HCT116 (cell line): ENCODE measurements at regions not wholly inside any gene's neighbourhood (a gene's known extent, or its start where the extent isn't known, plus 50 kb on each side); places are given as distances from the start of the nearest gene placed in this dataset.

Experiments
- ATAC-seq: fragments of 200-7000 bp; cut with Tn5 transposase; 2 replicates; pipeline ENCODE4 v1.9.1; 2020; ENCODE audit warnings: mild to moderate bottlenecking, moderate library complexity
- BruUV-seq: library from RNA; stranded (reverse); fragments of 400-500 nt; replicated peaks from 2 replicates; lab custom pipeline; 2021; lab: Mats Ljungman, UMichigan
- CTCF ChIA-PET: fragments of 300-600 bp; sonication (Branson Sonifier 250); formaldehyde crosslinking; loops from one replicate; lab custom pipeline; 2021; ENCODE audit warnings: antibody characterized with exemption; lab: Charles Lee
- POLR2A ChIA-PET: fragments of 300-600, 350-600 bp; sonication (Branson Sonifier 250); formaldehyde crosslinking; loops from one replicate; lab custom pipeline; 2021; ENCODE audit warnings: antibody characterized with exemption; lab: Charles Lee
- RAD21 ChIA-PET, 2 experiments: fragments of 300-600 bp; sonication (Branson Sonifier 250); formaldehyde crosslinking; loops; one replicate each; lab custom pipeline; 2023; ENCODE audit warnings: low total read pairs in 2 of 2; ENCODE audit not compliant: uncharacterized antibody in 2 of 2, unreplicated experiment in 2 of 2, low non-redundant PET in 1 of 2; lab: Charles Lee
- DNase-seq: peaks from one replicate; pipeline ENCODE4 v3.0.0-alpha.2; 2010; ENCODE audit warnings: low read depth, low spot score
- H2AFZ ChIP-seq: fragments of 200-600 bp; shearing (Covaris generic), sonication (generic); 2 replicates; pipeline ENCODE4 v1.6.1; 2017; ENCODE audit warnings: low read depth, mixed run types, mixed read lengths, antibody characterized with exemption, low read length; ENCODE audit not compliant: poor library complexity, severe bottlenecking
- H3K27ac ChIP-seq: 2 replicates; pipeline ENCODE4 v1.5.1; 2012; ENCODE audit warnings: low read depth, low read length
- H3K27me3 ChIP-seq: fragments of 200-600 bp; sonication (generic); 2 replicates; pipeline ENCODE4 v1.6.1; 2016; ENCODE audit warnings: mixed run types, low read length, mixed read lengths; ENCODE audit not compliant: insufficient read depth
- H3K36me3 ChIP-seq, 2 experiments: fragments of 200-500 bp in 1 of 2; fragments of 200-600 bp in 1 of 2; sonication (Bioruptor generic) in 1 of 2; sonication (generic) in 1 of 2; 2 replicates each; pipeline versions ENCODE4 v1.5.1 to v1.6.1; 2014 to 2016; ENCODE audit warnings: low read length in 2 of 2, inconsistent platforms in 1 of 2, mixed read lengths in 1 of 2, mixed run types in 1 of 2; ENCODE audit not compliant: insufficient read depth in 2 of 2, control insufficient read depth in 1 of 2
- H3K4me1 ChIP-seq, 2 experiments: fragments of 200-600 bp in 1 of 2; sonication (generic) in 1 of 2; 2 replicates each; pipeline versions ENCODE4 v1.5.1 to v1.6.1; 2012 to 2017; ENCODE audit warnings: low read length in 2 of 2, inconsistent platforms in 1 of 2, mild to moderate bottlenecking in 1 of 2, mixed read lengths in 1 of 2, mixed run types in 1 of 2, moderate library complexity in 1 of 2; ENCODE audit not compliant: insufficient read depth in 2 of 2, control insufficient read depth in 1 of 2
- H3K4me2 ChIP-seq: fragments of 200-600 bp; sonication (generic); 2 replicates; pipeline ENCODE4 v1.6.1; 2017; ENCODE audit warnings: mixed run types, low read length, mixed read lengths
- H3K4me3 ChIP-seq, 2 experiments: fragments of 200-600 bp in 1 of 2; sonication (generic) in 1 of 2; replicated peaks in 1 of 2; 2 replicates each; pipeline ENCODE4 v1.5.1; 2011 to 2016; ENCODE audit warnings: low read length in 2 of 2, control low read depth in 1 of 2, low read depth in 1 of 2, mild to moderate bottlenecking in 1 of 2, mixed read lengths in 1 of 2, mixed run types in 1 of 2
- H3K79me2 ChIP-seq: fragments of 200-600 bp; sonication (generic); 2 replicates; pipeline ENCODE4 v1.6.1; 2017; ENCODE audit warnings: mild to moderate bottlenecking, mixed run types, low read length, moderate library complexity, mixed read lengths; ENCODE audit not compliant: insufficient read depth
- H3K9ac ChIP-seq: fragments of 200-600 bp; sonication (generic); 2 replicates; pipeline ENCODE4 v1.6.1; 2016; ENCODE audit warnings: low read length, mixed read lengths
- H3K9me2 ChIP-seq: fragments of 200-600 bp; sonication (generic), shearing (Covaris generic); 2 replicates; pipeline ENCODE4 v1.6.1; 2017; ENCODE audit warnings: mixed run types, mild to moderate bottlenecking, moderate library complexity; ENCODE audit not compliant: insufficient read depth
- H3K9me3 ChIP-seq, 2 experiments: fragments of 200-500 bp in 1 of 2; fragments of 200-600 bp in 1 of 2; sonication (Bioruptor generic) in 1 of 2; sonication (generic) in 1 of 2; 2 replicates each; pipeline ENCODE4 v1.6.1; 2014 to 2017; ENCODE audit warnings: low read length in 2 of 2, mixed read lengths in 2 of 2, inconsistent platforms in 1 of 2, low read depth in 1 of 2, mild to moderate bottlenecking in 1 of 2, mixed run types in 1 of 2, moderate library complexity in 1 of 2; ENCODE audit not compliant: control insufficient read depth in 1 of 2, insufficient read depth in 1 of 2
- H4K20me1 ChIP-seq: fragments of 200-600 bp; sonication (generic), shearing (Covaris generic); 2 replicates; pipeline ENCODE4 v1.6.1; 2017; ENCODE audit warnings: mixed run types, mild to moderate bottlenecking, moderate library complexity; ENCODE audit not compliant: insufficient read depth
- CBX3 ChIP-seq: IDR thresholded peaks from 2 replicates; pipeline ENCODE4 v1.6.1; 2012; ENCODE audit warnings: low read depth
- ELF1 ChIP-seq: IDR thresholded peaks from 2 replicates; pipeline ENCODE4 v1.6.1; 2012; ENCODE audit warnings: low read depth, borderline replicate concordance
- EZH2 ChIP-seq: fragments of 200-600 bp; sonication (generic); IDR thresholded peaks from 2 replicates; pipeline ENCODE4 v1.6.1; 2017; ENCODE audit warnings: antibody characterized with exemption, mixed run types
- EZH2phosphoT487 ChIP-seq: fragments of 200-600 bp; IDR thresholded peaks from 2 replicates; pipeline ENCODE4 v1.6.1; 2018; ENCODE audit warnings: antibody characterized with exemption, borderline replicate concordance
- FOSL1 ChIP-seq: IDR thresholded peaks from 2 replicates; pipeline ENCODE4 v1.6.1; 2012; ENCODE audit warnings: low read depth
- JUND ChIP-seq: IDR thresholded peaks from 2 replicates; pipeline ENCODE4 v1.6.1; 2012
- MAX ChIP-seq: IDR thresholded peaks from 2 replicates; pipeline ENCODE4 v1.6.1; 2012
- POLR2A ChIP-seq: IDR thresholded peaks from 2 replicates; pipeline ENCODE4 v1.7.0; 2011; ENCODE audit warnings: borderline replicate concordance; ENCODE audit not compliant: insufficient read depth, insufficient read length; ENCODE audit errors: extremely low read depth
- RAD21 ChIP-seq: IDR thresholded peaks from 2 replicates; pipeline ENCODE4 v1.6.1; 2012; ENCODE audit warnings: low read depth, mild to moderate bottlenecking
- SIN3A ChIP-seq: IDR thresholded peaks from 2 replicates; pipeline ENCODE4 v1.6.1; 2012; ENCODE audit warnings: low read depth
- SRF ChIP-seq: IDR thresholded peaks from 2 replicates; pipeline ENCODE4 v1.6.1; 2012; ENCODE audit warnings: low read depth
- ZBTB33 ChIP-seq: IDR thresholded peaks from 2 replicates; pipeline ENCODE4 v1.6.1; 2011; ENCODE audit warnings: mild to moderate bottlenecking, low read length, moderate library complexity; ENCODE audit not compliant: insufficient replicate concordance; ENCODE audit errors: extremely low read depth
- ZNF274 ChIP-seq: fragments of 200-500 bp; sonication (Bioruptor generic); IDR thresholded peaks from 2 replicates; pipeline ENCODE4 v1.6.1; 2014; ENCODE audit warnings: mild to moderate bottlenecking, low read depth, low read length, inconsistent platforms
- intact Hi-C: fragments of 100-400 bp; cut with micrococcal nuclease; formaldehyde crosslinking; loops from 2 replicates; pipeline ENCODE4 v1.10.0; 2022

- CTCF ChIA-PET, result no interaction called here
These were observed 564.9 kb upstream of the CITED2 start for GRCh38 chr6:139939189-139939979.

More at GRCh38 chr6:139939189-139939979, 564.9 kb upstream of the CITED2 start:
- no peaks in the 10 kb centered on the region for H3K9me3 ChIP-seq
- peak overlapping the region; percentile 15 for H2AFZ ChIP-seq
- no peak overlapping the region for H3K4me3 ChIP-seq
- H3K9me2 ChIP-seq, result no peaks in the 10 kb centered on the region
- ChIA-PET RAD21 (no interaction called here), POLR2A (interaction anchor here (1.1 kb wide), 1 partner anchor 564 kb away, joined by 4 read pairs; the partner anchor contains the start of gene CITED2)
- H3K36me3 ChIP-seq, result no peaks in the 10 kb centered on the region
- H3K79me2 ChIP-seq, result no peaks in the 10 kb centered on the region
- H3K9ac ChIP-seq, result no peak overlapping the region
- H3K4me1 ChIP-seq, result no peaks in the 10 kb centered on the region
- no peaks in the 10 kb centered on the region for H4K20me1 ChIP-seq
- no peak for ATAC-seq
- intact Hi-C loops, result no loop called here
- no TSS peak for BruUV-seq
- DNase-seq, result no peak
- no peak for TF ChIP-seq CBX3
- TF ChIP-seq EZH2, result no peak
- no peak for TF ChIP-seq FOSL1
- TF ChIP-seq ELF1, result no peak
- TF ChIP-seq MAX, result no peak
- no peak for TF ChIP-seq SIN3A
- TF ChIP-seq JUND, result no peak
- TF ChIP-seq ZNF274, result no peak
- TF ChIP-seq SRF, result no peak
- TF ChIP-seq POLR2A, result no peak
- TF ChIP-seq EZH2phosphoT487, result no peak
- TF ChIP-seq RAD21, result no peak
- TF ChIP-seq ZBTB33, result no peak
- H3K4me2 ChIP-seq, result no peak overlapping the region
- no peak overlapping the region for H3K27ac ChIP-seq
- no peaks in the 10 kb centered on the region for H3K27me3 ChIP-seq
